IMR-90 (cell line): ENCODE measurements at regions not wholly inside any gene's neighbourhood (a gene's known extent, or its start where the extent isn't known, plus 50 kb on each side); places are given as distances from the start of the nearest gene placed in this dataset.

Source experiments
- ATAC-seq: fragments of 200-7000 bp; cut with Tn5 transposase; 2 replicates; pipeline ENCODE4 v1.9.1; 2020; ENCODE audit warnings: low read depth, mild to moderate bottlenecking, moderate library complexity
- BruUV-seq: library from RNA; stranded (reverse); fragments of 400-500 nt; replicated peaks from 2 replicates; lab custom pipeline; 2021; lab: Mats Ljungman, UMichigan
- CTCF ChIA-PET: fragments of 300-600 bp; formaldehyde crosslinking; extraction: SDS; loops from one replicate; lab custom pipeline; 2021; ENCODE audit warnings: antibody characterized with exemption; lab: Yijun Ruan, JAX
- POLR2A ChIA-PET: fragments of 300-600 bp; sonication (Branson Sonifier 250); formaldehyde crosslinking; loops from one replicate; lab custom pipeline; 2022; ENCODE audit warnings: antibody characterized with exemption; ENCODE audit not compliant: unreplicated experiment; lab: Charles Lee
- DNase-seq: peaks from one replicate; pipeline ENCODE4 v3.0.0; 2013
- H2AFZ ChIP-seq: replicated peaks from 2 replicates; pipeline ENCODE3; 2013; ENCODE audit warnings: low read length, mild to moderate bottlenecking; ENCODE audit not compliant: poor library complexity
- H2AK5ac ChIP-seq: 2 replicates; pipeline ENCODE4 v1.6.1; 2013; ENCODE audit warnings: low read depth, low read length, inconsistent platforms
- H2AK9ac ChIP-seq: replicated peaks from 2 replicates; pipeline ENCODE3; 2013; ENCODE audit warnings: mild to moderate bottlenecking, low read depth, low read length, moderate library complexity; ENCODE audit not compliant: poor library complexity
- H2BK120ac ChIP-seq: 2 replicates; pipeline ENCODE4 v1.6.1; 2013; ENCODE audit warnings: low read depth, low read length, inconsistent platforms
- H2BK15ac ChIP-seq: 3 replicates; pipeline ENCODE4 v1.6.1; 2013; ENCODE audit warnings: low read depth, low read length, inconsistent platforms
- H2BK20ac ChIP-seq: 2 replicates; pipeline ENCODE4 v1.6.1; 2013; ENCODE audit warnings: low read depth, mild to moderate bottlenecking, inconsistent platforms, low read length, moderate library complexity
- H2BK5ac ChIP-seq: 2 replicates; pipeline ENCODE4 v1.6.1; 2013; ENCODE audit warnings: mild to moderate bottlenecking, low read depth, low read length, inconsistent platforms; ENCODE audit not compliant: poor library complexity, severe bottlenecking
- H3K14ac ChIP-seq: replicated peaks from 2 replicates; pipeline ENCODE4 v1.6.1; 2013; ENCODE audit warnings: low read depth, low read length, inconsistent platforms
- H3K18ac ChIP-seq: 2 replicates; pipeline ENCODE4 v1.6.1; 2013; ENCODE audit warnings: low read depth, low read length, control low read depth
- H3K23ac ChIP-seq: 2 replicates; pipeline ENCODE4 v1.6.1; 2013; ENCODE audit warnings: low read depth, low read length, inconsistent platforms
- H3K27ac ChIP-seq: 2 replicates; pipeline ENCODE4 v1.5.1; 2013; ENCODE audit warnings: mild to moderate bottlenecking, control low read depth, low read length; ENCODE audit not compliant: insufficient read depth
- H3K27me3 ChIP-seq: 2 replicates; pipeline ENCODE4 v1.6.1; 2013; ENCODE audit warnings: low read length; ENCODE audit not compliant: control insufficient read depth, insufficient read depth
- H3K36me3 ChIP-seq: 2 replicates; pipeline ENCODE4 v1.6.1; 2013; ENCODE audit warnings: low read length, mixed read lengths; ENCODE audit not compliant: control insufficient read depth, insufficient read depth
- H3K4ac ChIP-seq: 2 replicates; pipeline ENCODE4 v1.6.1; 2013; ENCODE audit warnings: low read depth, low read length, inconsistent platforms
- H3K4me1 ChIP-seq: 2 replicates; pipeline ENCODE4 v1.6.1; 2013; ENCODE audit warnings: low read length, mixed read lengths; ENCODE audit not compliant: control insufficient read depth, insufficient read depth
- H3K4me2 ChIP-seq: 2 replicates; pipeline ENCODE4 v1.6.1; 2013; ENCODE audit warnings: low read depth, mild to moderate bottlenecking, control low read depth, low read length, moderate library complexity
- H3K4me3 ChIP-seq: 2 replicates; pipeline ENCODE4 v1.5.1; 2013; ENCODE audit warnings: low read depth, mild to moderate bottlenecking, control low read depth, low read length, moderate library complexity; ENCODE audit not compliant: insufficient read depth
- H3K56ac ChIP-seq: 2 replicates; pipeline ENCODE4 v1.6.1; 2013; ENCODE audit warnings: low read length, inconsistent platforms; ENCODE audit not compliant: insufficient read depth; ENCODE audit errors: extremely low read depth
- H3K79me1 ChIP-seq, 2 experiments: 2 replicates each; pipeline ENCODE4 v1.6.1; 2013; ENCODE audit warnings: low read length in 2 of 2, inconsistent platforms in 1 of 2, low read depth in 1 of 2
- H3K9ac ChIP-seq: 2 replicates; pipeline ENCODE4 v1.6.1; 2013; ENCODE audit warnings: low read depth, low read length, control low read depth
- H3K9me1 ChIP-seq: 2 replicates; pipeline ENCODE4 v1.6.1; 2013; ENCODE audit warnings: low read length, inconsistent platforms; ENCODE audit not compliant: insufficient read depth
- H3K9me3 ChIP-seq: 2 replicates; pipeline ENCODE4 v1.6.1; 2013; ENCODE audit warnings: low read length; ENCODE audit not compliant: control insufficient read depth, insufficient read depth
- H4K20me1 ChIP-seq: 2 replicates; pipeline ENCODE4 v1.6.1; 2013; ENCODE audit warnings: low read length, inconsistent platforms; ENCODE audit not compliant: insufficient read depth
- H4K5ac ChIP-seq: 2 replicates; pipeline ENCODE4 v1.6.1; 2013; ENCODE audit warnings: mild to moderate bottlenecking, low read depth, low read length, control low read depth
- H4K8ac ChIP-seq, 2 experiments: 2 replicates each; pipeline ENCODE4 v1.6.1; 2013; ENCODE audit warnings: low read depth in 2 of 2, low read length in 2 of 2, control low read depth in 1 of 2, inconsistent platforms in 1 of 2
- H4K91ac ChIP-seq: 2 replicates; pipeline ENCODE4 v1.6.1; 2013; ENCODE audit warnings: low read depth, low read length, inconsistent platforms; ENCODE audit not compliant: insufficient read depth
- CEBPB ChIP-seq: IDR thresholded peaks from 2 replicates; pipeline ENCODE4 v1.6.1; 2012; ENCODE audit warnings: low read depth, low read length, improper control_type of control experiment
- CHD1 ChIP-seq: IDR thresholded peaks from 2 replicates; pipeline ENCODE4 v1.6.1; 2012; ENCODE audit warnings: low read depth, low read length, improper control_type of control experiment
- FOS ChIP-seq: fragments of 150-350 bp; IDR thresholded peaks from 2 replicates; pipeline ENCODE4 v1.6.1; 2016; ENCODE audit warnings: low read depth, low read length
- MAFK ChIP-seq: IDR thresholded peaks from 2 replicates; pipeline ENCODE4 v1.6.1; 2012; ENCODE audit warnings: low read depth, low read length, improper control_type of control experiment
- MAZ ChIP-seq: IDR thresholded peaks from 2 replicates; pipeline ENCODE4 v1.6.1; 2012; ENCODE audit warnings: low read depth, mild to moderate bottlenecking, low read length, improper control_type of control experiment, moderate library complexity, borderline replicate concordance
- NFE2L2 ChIP-seq: fragments of 150-350 bp; IDR thresholded peaks from 2 replicates; pipeline ENCODE4 v1.6.1; 2016; ENCODE audit warnings: low read depth, mild to moderate bottlenecking, low read length
- POLR2A ChIP-seq: IDR thresholded peaks from 2 replicates; pipeline ENCODE4 v1.6.1; 2012; ENCODE audit warnings: mild to moderate bottlenecking, low read depth, low read length
- WGBS, 2 experiments: methylation state at CpG; one replicate each; pipeline versions ENCODE4 v1.1.5 to v1.1.7; 2013; ENCODE audit warnings: missing lambda C conversion rate in 2 of 2; ENCODE audit not compliant: insufficient read length in 1 of 2; ENCODE audit errors: extremely low coverage in 2 of 2; 5-methylcytosine and 5-hydroxymethylcytosine counted together
- dilution Hi-C: fragments of 300-500 bp; cut with HindIII; formaldehyde crosslinking; loops from one replicate; pipeline ENCODE4 v1.14.3; 2018; ENCODE audit warnings: low sequenced_read_pairs; ENCODE audit not compliant: unreplicated experiment
- in situ Hi-C: fragments of 300-500 bp; cut with MboI; formaldehyde crosslinking; loops from 3 replicates; pipeline ENCODE4 v1.14.3; 2019; ENCODE audit warnings: low sequenced_read_pairs, inconsistent platforms, mixed read lengths
- intact Hi-C: fragments of 100-400 bp; cut with micrococcal nuclease; formaldehyde crosslinking; loops from 2 replicates; pipeline ENCODE4 v1.10.0; 2022
- TF ChIP-seq, protein P1 (sequence below): conservative IDR thresholded peaks from 2 replicates; pipeline ENCODE4 v1.5.1; 2012; ENCODE audit warnings: mild to moderate bottlenecking, low read depth, low read length, improper control_type of control experiment

DNA sequence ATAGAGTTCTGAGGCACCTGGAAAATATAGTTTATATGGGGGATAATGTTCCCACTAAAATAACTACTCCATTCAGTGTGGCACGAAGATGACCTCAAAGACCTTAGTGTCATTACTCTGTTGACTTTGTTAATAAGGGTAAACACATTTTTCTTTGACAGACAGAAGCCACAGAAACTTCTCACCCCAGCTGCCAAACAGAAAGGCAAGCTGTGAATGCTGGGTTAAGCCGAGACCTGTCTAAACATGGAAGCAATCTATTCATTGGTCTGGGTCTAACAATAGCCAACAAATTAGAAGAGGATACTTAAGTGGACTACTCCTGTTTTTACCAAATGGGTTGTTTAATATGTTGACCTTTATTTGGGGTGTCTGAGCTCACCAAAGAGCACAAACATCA is 171.4 kb downstream of the TLE1 start:
- Histone ChIP-seq H3K36me3 (no peaks in the 10 kb centered on the region), H3K23ac (no peak overlapping the region), H2AK9ac (no peak overlapping the region), H3K18ac (no peak overlapping the region), H3K79me1 (no peaks in the 10 kb centered on the region), H4K20me1 (no peaks in the 10 kb centered on the region), H3K4ac (no peak overlapping the region), H4K5ac (no peak overlapping the region), H4K8ac (no peak overlapping the region), H2AK5ac (no peak overlapping the region), H3K4me1 (no peaks in the 10 kb centered on the region), H3K14ac (no peak overlapping the region), H2BK120ac (no peak overlapping the region), H3K9me1 (no peaks in the 10 kb centered on the region), H2BK20ac (no peak overlapping the region), H2AFZ (no peak overlapping the region), H3K27ac (no peak overlapping the region), H4K91ac (no peak overlapping the region), H3K9me3 (no peaks in the 10 kb centered on the region), H2BK15ac (no peak overlapping the region), H2BK5ac (no peak overlapping the region), H3K56ac (no peak overlapping the region), H3K9ac (no peak overlapping the region), H3K27me3 (no peaks in the 10 kb centered on the region), H3K4me3 (no peak overlapping the region), H3K4me2 (no peak overlapping the region)
- dilution Hi-C loops: no loop called here
- DNase-seq (no peak), ATAC-seq (no peak)
- CTCF ChIA-PET: no interaction called here
- no TSS peak for BruUV-seq
- intact Hi-C loops: no loop called here
- no peak for TF ChIP-seq MAFK
- no peak for TF ChIP-seq CEBPB
- TF ChIP-seq MAZ: no peak
- TF ChIP-seq POLR2A: no peak
- TF ChIP-seq FOS: no peak
- no peak for TF ChIP-seq CHD1
- no peak for TF ChIP-seq NFE2L2
- TF ChIP-seq, protein P1, sequence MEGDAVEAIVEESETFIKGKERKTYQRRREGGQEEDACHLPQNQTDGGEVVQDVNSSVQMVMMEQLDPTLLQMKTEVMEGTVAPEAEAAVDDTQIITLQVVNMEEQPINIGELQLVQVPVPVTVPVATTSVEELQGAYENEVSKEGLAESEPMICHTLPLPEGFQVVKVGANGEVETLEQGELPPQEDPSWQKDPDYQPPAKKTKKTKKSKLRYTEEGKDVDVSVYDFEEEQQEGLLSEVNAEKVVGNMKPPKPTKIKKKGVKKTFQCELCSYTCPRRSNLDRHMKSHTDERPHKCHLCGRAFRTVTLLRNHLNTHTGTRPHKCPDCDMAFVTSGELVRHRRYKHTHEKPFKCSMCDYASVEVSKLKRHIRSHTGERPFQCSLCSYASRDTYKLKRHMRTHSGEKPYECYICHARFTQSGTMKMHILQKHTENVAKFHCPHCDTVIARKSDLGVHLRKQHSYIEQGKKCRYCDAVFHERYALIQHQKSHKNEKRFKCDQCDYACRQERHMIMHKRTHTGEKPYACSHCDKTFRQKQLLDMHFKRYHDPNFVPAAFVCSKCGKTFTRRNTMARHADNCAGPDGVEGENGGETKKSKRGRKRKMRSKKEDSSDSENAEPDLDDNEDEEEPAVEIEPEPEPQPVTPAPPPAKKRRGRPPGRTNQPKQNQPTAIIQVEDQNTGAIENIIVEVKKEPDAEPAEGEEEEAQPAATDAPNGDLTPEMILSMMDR: no peak
- WGBS, 2 experiments: no CpG with 5 or more reads among the region's 2 CpGs
- in situ Hi-C loops: loop anchor here (25.0 kb wide), 1 partner anchor 1444 kb away; no protein-coding TSS in a partner anchor
- POLR2A ChIA-PET: no interaction called here
